Liver (tissue), 3 donors: ENCODE measurements at regions not wholly inside any gene's neighbourhood (a gene's known extent, or its start where the extent isn't known, plus 50 kb on each side); places are given as distances from the start of the nearest gene placed in this dataset.

Experiments used
- CTCF ChIP-seq: fragments of 150-350 bp; IDR thresholded peaks from 2 replicates; pipeline ENCODE4 v1.5.1; 2017; ENCODE audit warnings: improper control_type of control experiment, low read depth, low read length; ENCODE audit not compliant: missing input control
- FOXA1 ChIP-seq: IDR thresholded peaks from 2 replicates; pipeline ENCODE4 v1.6.1; 2016; ENCODE audit warnings: antibody characterized with exemption
- GABPA ChIP-seq, 2 donors: IDR thresholded peaks in 1 of 2; conservative IDR thresholded peaks in 1 of 2; 2 replicates each; pipeline ENCODE4 v1.6.1; 2016; ENCODE audit warnings: antibody characterized with exemption in 2 of 2, mild to moderate bottlenecking in 1 of 2, moderate library complexity in 1 of 2
- HNF4A ChIP-seq, 2 donors: conservative IDR thresholded peaks; 2 replicates each; pipeline ENCODE4 v1.6.1; 2016; ENCODE audit warnings: antibody characterized with exemption in 2 of 2, mild to moderate bottlenecking in 2 of 2
- SP1 ChIP-seq: IDR thresholded peaks from 2 replicates; pipeline ENCODE4 v1.6.1; 2018; ENCODE audit warnings: antibody characterized with exemption, mild to moderate bottlenecking
- TF ChIP-seq, protein P1 (sequence below): IDR thresholded peaks from 2 replicates; pipeline ENCODE4 v1.6.1; 2016; ENCODE audit warnings: antibody characterized with exemption
- TF ChIP-seq, protein P2 (sequence below): IDR thresholded peaks from 2 replicates; pipeline ENCODE4 v1.6.1; 2016; ENCODE audit warnings: antibody characterized with exemption, mild to moderate bottlenecking
- donor health status: healthy.
- donor health status: healthy.

- TF ChIP-seq CTCF (no peak), FOXA1 (no peak), HNF4A (conservative IDR thresholded peaks at IDR 0.05) (no peak), SP1 (no peak), GABPA (IDR thresholded peaks at IDR 0.05 in 1 of 2, conservative IDR thresholded peaks at IDR 0.05 in 1 of 2) (no peak)
- TF ChIP-seq, protein P1, sequence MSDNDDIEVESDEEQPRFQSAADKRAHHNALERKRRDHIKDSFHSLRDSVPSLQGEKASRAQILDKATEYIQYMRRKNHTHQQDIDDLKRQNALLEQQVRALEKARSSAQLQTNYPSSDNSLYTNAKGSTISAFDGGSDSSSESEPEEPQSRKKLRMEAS, result no peak
- TF ChIP-seq, protein P2, sequence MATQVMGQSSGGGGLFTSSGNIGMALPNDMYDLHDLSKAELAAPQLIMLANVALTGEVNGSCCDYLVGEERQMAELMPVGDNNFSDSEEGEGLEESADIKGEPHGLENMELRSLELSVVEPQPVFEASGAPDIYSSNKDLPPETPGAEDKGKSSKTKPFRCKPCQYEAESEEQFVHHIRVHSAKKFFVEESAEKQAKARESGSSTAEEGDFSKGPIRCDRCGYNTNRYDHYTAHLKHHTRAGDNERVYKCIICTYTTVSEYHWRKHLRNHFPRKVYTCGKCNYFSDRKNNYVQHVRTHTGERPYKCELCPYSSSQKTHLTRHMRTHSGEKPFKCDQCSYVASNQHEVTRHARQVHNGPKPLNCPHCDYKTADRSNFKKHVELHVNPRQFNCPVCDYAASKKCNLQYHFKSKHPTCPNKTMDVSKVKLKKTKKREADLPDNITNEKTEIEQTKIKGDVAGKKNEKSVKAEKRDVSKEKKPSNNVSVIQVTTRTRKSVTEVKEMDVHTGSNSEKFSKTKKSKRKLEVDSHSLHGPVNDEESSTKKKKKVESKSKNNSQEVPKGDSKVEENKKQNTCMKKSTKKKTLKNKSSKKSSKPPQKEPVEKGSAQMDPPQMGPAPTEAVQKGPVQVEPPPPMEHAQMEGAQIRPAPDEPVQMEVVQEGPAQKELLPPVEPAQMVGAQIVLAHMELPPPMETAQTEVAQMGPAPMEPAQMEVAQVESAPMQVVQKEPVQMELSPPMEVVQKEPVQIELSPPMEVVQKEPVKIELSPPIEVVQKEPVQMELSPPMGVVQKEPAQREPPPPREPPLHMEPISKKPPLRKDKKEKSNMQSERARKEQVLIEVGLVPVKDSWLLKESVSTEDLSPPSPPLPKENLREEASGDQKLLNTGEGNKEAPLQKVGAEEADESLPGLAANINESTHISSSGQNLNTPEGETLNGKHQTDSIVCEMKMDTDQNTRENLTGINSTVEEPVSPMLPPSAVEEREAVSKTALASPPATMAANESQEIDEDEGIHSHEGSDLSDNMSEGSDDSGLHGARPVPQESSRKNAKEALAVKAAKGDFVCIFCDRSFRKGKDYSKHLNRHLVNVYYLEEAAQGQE, result no peak
Measured at GRCh38 chr9:79135681-79136415, 435.9 kb upstream of the TLE4 start.
